ENCODE measurements at regions not wholly inside any gene's neighbourhood (a gene's known extent, or its start where the extent isn't known, plus 50 kb on each side); places are given as distances from the start of the nearest gene placed in this dataset.
"Not testable (repeated sequence)": the region's sequence is repeated elsewhere in the genome, so short reads cannot be mapped to it uniquely, and the experiment has no call there.

DNA sequence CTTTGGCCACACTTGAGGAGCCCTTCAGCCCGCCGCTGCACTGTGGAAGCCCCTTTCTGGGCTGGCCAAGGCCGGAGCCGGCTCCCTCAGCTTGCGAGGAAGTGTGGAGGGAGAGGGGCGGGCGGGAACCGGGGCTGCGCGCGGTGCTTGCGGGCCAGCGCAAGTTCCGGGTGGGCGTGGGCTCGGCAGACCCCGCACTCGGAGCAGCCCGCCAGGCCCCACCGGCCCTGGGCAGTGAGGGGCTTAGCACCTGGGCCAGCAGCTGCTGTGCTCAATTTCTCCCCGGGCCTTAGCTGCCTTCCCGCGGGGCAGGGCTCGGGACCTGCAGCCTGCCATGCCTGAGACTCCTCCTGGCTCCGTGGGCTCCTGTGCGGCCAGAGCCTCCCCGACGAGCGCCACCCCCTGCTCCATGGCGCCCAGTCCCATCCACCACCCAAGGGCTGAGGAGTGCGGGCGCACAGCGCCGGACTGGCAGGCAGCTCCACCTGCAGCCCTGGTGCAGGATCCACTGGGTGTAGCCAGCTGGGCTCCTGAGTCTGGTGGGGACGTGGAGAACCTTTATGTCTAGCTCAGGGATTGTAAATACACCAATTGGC, 129.2 kb downstream of the MRPL14 start:
- TF ChIP-seq ARID2 (IDR thresholded peaks at IDR 0.05); BHLHE40 (IDR thresholded peaks at IDR 0.05; ENCODE audit: low read length): not testable (repeated sequence)
- TF ChIP-seq, protein P1, sequence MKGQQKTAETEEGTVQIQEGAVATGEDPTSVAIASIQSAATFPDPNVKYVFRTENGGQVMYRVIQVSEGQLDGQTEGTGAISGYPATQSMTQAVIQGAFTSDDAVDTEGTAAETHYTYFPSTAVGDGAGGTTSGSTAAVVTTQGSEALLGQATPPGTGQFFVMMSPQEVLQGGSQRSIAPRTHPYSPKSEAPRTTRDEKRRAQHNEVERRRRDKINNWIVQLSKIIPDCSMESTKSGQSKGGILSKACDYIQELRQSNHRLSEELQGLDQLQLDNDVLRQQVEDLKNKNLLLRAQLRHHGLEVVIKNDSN (CRISPR knock-in tag; IDR thresholded peaks at IDR 0.05) = not testable (repeated sequence)
- TF ChIP-seq, protein P2, sequence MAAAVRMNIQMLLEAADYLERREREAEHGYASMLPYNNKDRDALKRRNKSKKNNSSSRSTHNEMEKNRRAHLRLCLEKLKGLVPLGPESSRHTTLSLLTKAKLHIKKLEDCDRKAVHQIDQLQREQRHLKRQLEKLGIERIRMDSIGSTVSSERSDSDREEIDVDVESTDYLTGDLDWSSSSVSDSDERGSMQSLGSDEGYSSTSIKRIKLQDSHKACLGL (CRISPR knock-in tag; IDR thresholded peaks at IDR 0.05; ENCODE audit: borderline replicate concordance, poor library complexity, severe bottlenecking) = not testable (repeated sequence)

Data from K562 (cell line).